NB4 (cell line): ENCODE measurements at regions not wholly inside any gene's neighbourhood (a gene's known extent, or its start where the extent isn't known, plus 50 kb on each side); places are given as distances from the start of the nearest gene placed in this dataset.
A peak's percentile ranks its signal among the peaks of the same experiment; 100 is the strongest.

Experiments used
- CTCF ChIP-seq: IDR thresholded peaks from one replicate; pipeline ENCODE4 v1.5.1; 2012; ENCODE audit warnings: low read depth, low read length
- MAX ChIP-seq: IDR thresholded peaks from 2 replicates; pipeline ENCODE4 v1.6.1; 2011; ENCODE audit warnings: low read depth, low read length
- POLR2A ChIP-seq: IDR thresholded peaks from 2 replicates; pipeline ENCODE4 v1.6.1; 2011; ENCODE audit warnings: mild to moderate bottlenecking; ENCODE audit not compliant: insufficient read length; ENCODE audit errors: extremely low read depth

GRCh38 chr11:69357458-69358397 is 63.8 kb downstream of the MYEOV start:
- TF ChIP-seq POLR2A (no peak), CTCF (no peak), MAX (0 out of 2 replicates have a peak, but pooled peaks have one; percentile 18)
